ENCODE measurements at regions not wholly inside any gene's neighbourhood (a gene's known extent, or its start where the extent isn't known, plus 50 kb on each side); places are given as distances from the start of the nearest gene placed in this dataset.
"Not testable (repeated sequence)": the region's sequence is repeated elsewhere in the genome, so short reads cannot be mapped to it uniquely, and the experiment has no call there.

- not testable (repeated sequence) for DNase-seq
These were observed 50.3 kb downstream of the TLCD4 start for GRCh38 chr1:95167503-95167902.

- no peak for DNase-seq
These were observed 50.9 kb downstream of the TLCD4 start for GRCh38 chr1:95168028-95168427.

- no peak for DNase-seq
These were observed 51.7 kb downstream of the TLCD4 start for GRCh38 chr1:95168761-95169351.

GRCh38 chr1:95169548-95169947 lies 52.4 kb downstream of the TLCD4 start:
- peak; percentile 2 for DNase-seq

GRCh38 chr1:95171270-95172245 lies 54.4 kb downstream of the TLCD4 start:
- DNase-seq = no peak

- no peak for DNase-seq
These were observed 57.1 kb upstream of the RWDD3 start for GRCh38 chr1:95176861-95177260.

GRCh38 chr1:95179205-95179986 lies 54.6 kb upstream of the RWDD3 start:
- DNase-seq = no peak

- DNase-seq = no peak
These were observed 53.6 kb upstream of the RWDD3 start for GRCh38 chr1:95180371-95180770.

GRCh38 chr1:95181096-95181495 lies 52.9 kb upstream of the RWDD3 start:
- no peak for DNase-seq

GRCh38 chr1:95183952-95184351 lies 50.1 kb upstream of the RWDD3 start:
- no peak for DNase-seq
